Stimulated activated CD4-positive, alpha-beta T cell treated with anti-CD3 and anti-CD28 coated beads, Interleukin-12 subunit alpha, Interleukin-12 subunit beta, amount 100 ng/mL, for 24 hours (primary cell): ENCODE measurements at regions not wholly inside any gene's neighbourhood (a gene's known extent, or its start where the extent isn't known, plus 50 kb on each side); places are given as distances from the start of the nearest gene placed in this dataset.

Source experiments
- DNase-seq, 2 experiments: peaks; one replicate each; pipeline ENCODE4 v3.0.0-alpha.2; 2020; ENCODE audit warnings: low read depth in 2 of 2

- DNase-seq = no peak
Measured at GRCh38 chr10:69740126-69740525, 61.6 kb upstream of the COL13A1 start.

DNA sequence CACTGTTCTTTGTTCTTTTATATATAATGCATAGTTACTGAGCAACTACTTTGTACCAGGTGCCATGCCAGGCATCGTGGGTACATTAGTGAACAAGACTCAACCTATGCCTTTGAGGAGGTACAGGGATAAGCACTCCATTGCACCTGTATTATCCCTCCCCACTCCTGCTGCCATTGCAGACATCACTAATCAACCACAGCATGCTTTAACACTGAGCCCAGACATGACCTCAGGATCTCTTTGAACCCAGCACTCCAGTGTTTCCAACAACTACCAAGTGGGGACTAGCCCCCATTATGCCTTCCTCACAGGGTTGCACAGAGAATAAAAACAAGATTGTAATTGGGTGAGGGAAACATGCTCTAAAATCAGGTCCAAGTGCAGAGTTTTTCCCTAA is 60.5 kb upstream of the COL13A1 start:
- DNase-seq = no peak

DNA sequence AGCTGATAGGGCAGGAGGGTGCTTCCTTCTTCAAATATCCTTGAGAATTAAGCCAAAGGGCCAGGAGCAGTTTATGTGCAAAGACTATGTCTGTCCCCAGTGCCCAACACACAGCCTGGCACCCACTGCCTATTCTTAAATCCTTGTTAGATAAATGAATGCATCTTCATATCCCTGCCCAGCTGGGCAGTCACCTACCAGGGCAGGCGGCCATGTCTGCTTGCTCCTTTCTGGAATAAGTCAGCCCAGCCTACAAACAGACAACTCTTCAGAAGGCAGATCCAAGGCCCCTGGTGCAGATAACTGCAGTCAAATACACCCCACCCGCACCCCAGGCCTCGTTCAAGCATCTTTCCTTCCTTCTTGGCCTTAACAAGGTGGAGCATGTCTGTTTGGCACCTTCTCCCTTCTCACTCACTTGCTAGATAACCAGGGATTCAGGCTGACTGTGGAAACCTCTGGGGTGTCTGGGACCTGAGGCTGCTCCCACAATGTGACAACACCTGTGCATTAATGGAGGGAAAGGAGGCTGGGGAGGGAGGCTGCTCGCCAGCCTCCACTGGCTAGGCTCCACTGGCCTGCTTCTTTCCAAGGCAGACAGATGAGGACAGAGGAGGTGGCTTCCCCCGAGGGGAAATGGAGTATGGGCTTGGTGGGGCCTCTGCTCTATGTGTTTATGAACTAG is 59.9 kb upstream of the COL13A1 start:
- no peak for DNase-seq

DNA sequence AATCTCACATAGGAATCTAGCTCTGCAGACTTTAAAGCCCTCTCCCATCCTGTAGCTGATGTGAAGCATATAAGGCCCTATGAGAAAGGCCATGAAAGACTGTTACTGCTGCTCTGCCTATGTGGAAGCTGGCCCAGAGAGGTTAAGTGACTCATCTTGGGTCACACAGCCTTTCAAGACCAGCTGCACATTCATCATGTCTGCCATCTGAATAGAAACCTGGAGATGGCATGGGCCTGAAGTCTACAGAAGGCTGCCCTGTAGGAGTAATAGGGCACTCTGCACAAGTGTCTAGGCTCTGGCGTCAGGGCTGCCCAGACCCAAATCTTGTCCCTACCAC is 59.4 kb upstream of the COL13A1 start:
- DNase-seq = no peak

DNA sequence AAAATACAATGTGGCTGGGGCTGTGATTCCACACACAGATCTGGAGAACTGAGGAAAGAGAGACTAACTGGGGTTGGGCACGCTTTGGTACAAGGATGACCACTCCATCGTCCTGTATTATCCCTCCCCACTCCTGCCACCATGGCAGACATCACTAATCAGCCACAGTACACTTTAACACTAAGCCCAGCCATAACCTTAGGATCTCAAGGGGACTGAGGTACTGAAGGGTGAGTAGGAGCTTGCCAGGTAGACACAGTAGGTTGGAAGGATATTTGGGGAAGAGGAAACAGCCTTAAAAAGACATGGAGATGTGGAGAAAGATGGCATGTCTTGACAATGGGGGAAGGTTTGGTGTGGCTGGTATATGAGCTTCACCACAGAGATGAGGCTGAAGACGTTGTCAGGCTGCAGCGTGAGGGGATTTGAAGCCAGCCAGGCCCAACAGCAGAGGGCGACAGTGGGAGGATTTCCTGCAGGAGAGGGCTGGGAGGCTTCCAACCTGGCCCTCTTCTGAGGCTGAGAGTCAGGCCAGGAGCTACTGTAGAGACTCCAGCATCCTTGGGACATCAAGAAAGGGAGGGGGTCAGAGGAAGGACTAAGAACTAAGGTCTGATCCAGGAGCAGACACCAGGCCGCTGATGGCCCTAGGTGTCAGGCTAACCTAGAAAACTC is 58.6 kb upstream of the COL13A1 start:
- DNase-seq = no peak

GRCh38 chr10:69744971-69745370 is 56.7 kb upstream of the COL13A1 start:
- DNase-seq = no peak

- no peak for DNase-seq
Measured at GRCh38 chr10:69745698-69746097, 56.0 kb upstream of the COL13A1 start.

DNA sequence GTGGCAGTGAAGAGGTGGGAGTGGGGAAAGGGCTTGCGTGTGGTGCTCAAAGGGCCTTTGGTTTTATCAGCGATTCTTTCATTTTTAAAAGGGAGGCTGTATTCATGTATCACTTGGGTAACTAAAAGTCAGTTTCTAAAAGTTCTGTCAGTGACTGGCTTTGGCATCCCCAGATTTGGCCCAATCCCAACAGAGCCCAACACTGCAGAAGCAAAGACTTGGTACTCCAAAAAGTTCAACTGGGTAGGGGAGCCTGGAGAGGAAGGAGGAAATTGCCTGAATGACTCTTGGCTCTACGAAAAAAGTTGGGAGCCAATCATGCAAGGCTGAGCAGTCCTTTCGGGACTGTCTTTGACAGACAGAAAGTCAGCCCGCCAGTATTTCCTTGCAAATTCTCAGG is 54.5 kb upstream of the COL13A1 start:
- no peak for DNase-seq

DNA sequence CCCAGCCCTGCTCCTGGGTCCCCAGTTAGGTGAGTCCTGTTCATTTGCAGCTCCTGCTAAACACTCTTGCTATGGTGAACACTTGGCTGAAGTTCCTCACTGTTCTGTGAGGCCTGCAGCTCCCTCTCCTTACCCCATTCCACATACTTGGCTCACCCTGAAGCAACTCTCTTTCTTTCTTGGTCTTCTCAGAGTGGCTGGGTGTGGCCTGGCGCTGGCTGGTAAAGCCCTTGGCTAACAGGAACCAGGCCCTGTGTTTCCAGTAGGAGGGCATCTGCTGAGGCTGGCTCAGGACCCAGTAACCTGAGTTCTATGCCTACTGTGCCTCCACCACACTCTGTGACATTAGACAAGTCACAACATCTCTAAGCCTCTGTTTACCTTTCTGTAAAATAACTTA is 53.1 kb upstream of the COL13A1 start:
- no peak for DNase-seq

GRCh38 chr10:69749178-69750010 is 52.3 kb upstream of the COL13A1 start:
- no peak for DNase-seq

GRCh38 chr10:69750011-69750373 is 51.7 kb upstream of the COL13A1 start:
- DNase-seq = no peak

DNA sequence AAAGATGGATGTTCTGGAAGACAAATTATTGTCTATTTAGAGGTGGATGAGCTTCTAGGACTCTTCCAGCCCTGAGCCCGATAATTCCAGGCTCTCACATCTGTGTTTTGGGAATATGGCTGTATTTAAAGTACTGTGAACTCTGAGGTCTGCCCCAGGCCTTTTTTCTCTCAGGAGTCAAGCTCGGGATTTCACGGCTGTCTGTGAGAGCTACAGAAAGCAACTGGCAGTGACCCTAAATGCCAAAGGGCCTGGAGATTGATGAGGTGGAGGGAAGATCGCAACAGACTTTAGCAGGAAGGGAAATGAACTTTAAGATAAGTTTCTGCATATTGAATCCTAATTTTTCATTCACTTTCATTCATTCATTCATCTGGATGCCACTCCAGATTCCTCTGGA is 51.0 kb upstream of the COL13A1 start:
- no peak for DNase-seq

DNA sequence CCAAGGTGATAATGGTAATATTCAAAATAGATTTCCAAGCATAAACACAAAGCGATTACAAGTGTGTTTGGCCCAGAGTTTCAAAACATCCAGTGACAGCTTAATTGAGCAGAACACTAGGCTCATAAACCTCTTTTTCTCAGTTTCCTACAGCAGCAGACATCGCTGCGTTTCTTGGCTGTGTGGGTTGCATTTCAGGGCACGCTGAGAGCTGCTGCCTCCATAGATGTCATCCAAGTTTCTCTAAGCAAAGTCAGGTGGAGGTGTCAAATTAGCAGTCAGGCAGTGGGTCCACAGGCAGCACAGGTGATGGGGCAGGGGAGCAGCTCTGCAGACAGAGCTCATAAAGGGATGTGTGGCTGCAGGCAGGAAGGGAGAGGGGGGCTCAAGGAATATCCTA is 50.5 kb upstream of the COL13A1 start:
- no peak for DNase-seq
